IPS DF 6.9 (cell line): ENCODE measurements at regions not wholly inside any gene's neighbourhood (a gene's known extent, or its start where the extent isn't known, plus 50 kb on each side); places are given as distances from the start of the nearest gene placed in this dataset.

ENCODE experiments used
- DNase-seq: peaks from one replicate; pipeline ENCODE4 v3.0.0-alpha.2; 2013; ENCODE audit warnings: low read depth, low spot score
- H3K27ac ChIP-seq: one replicate; pipeline ENCODE4 v1.5.1; 2013; ENCODE audit warnings: low read length, control low read depth
- H3K27me3 ChIP-seq: 2 replicates; pipeline ENCODE4 v1.6.1; 2013; ENCODE audit warnings: mild to moderate bottlenecking, low read length; ENCODE audit not compliant: control insufficient read depth, insufficient read depth
- H3K36me3 ChIP-seq: 2 replicates; pipeline ENCODE4 v1.6.1; 2013; ENCODE audit warnings: low read length; ENCODE audit not compliant: control insufficient read depth, insufficient read depth
- H3K4me1 ChIP-seq: 2 replicates; pipeline ENCODE4 v1.6.1; 2013; ENCODE audit warnings: low read length; ENCODE audit not compliant: control insufficient read depth, insufficient read depth
- H3K4me3 ChIP-seq: 2 replicates; pipeline ENCODE4 v1.5.1; 2013; ENCODE audit warnings: mild to moderate bottlenecking, low read length
- H3K9me3 ChIP-seq: 2 replicates; pipeline ENCODE4 v1.6.1; 2013; ENCODE audit warnings: low read length, inconsistent platforms; ENCODE audit not compliant: control insufficient read depth, insufficient read depth
- WGBS: extraction: QIAGEN DNeasy Blood & Tissue Kit; methylation state at CpG from one replicate; pipeline ENCODE4 v1.1.7; 2013; ENCODE audit warnings: mixed read lengths, missing lambda C conversion rate; ENCODE audit not compliant: insufficient read length, insufficient coverage; 5-methylcytosine and 5-hydroxymethylcytosine counted together

DNA sequence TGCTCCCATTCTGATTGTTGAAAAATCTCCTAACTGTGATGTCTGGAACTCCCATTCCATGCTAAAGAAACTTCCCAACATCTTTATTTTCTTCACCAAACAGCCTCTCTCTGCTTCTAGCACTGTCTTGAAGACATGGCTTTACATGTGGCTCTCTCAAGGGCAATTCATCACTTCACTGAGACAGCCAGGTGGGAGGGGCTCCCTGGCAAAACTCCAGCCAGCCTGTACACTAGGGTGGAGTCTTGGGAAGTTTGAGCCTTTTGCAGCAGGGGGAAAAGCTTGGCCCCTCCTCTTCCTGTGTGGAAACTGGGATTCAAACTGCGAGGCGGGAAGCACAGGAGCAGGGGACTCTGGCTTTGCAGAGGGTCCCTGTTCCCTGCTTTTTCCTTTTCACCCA, 130.5 kb upstream of the TTC29 start:
- Histone ChIP-seq H3K4me3 (no peak overlapping the region), H3K36me3 (no peaks in the 10 kb centered on the region), H3K27me3 (no peaks in the 10 kb centered on the region), H3K27ac (no peak overlapping the region), H3K9me3 (no peaks in the 10 kb centered on the region), H3K4me1 (no peaks in the 10 kb centered on the region)
- no peak for DNase-seq
- no CpG with 5 or more reads among the region's 2 CpGs for WGBS

DNA sequence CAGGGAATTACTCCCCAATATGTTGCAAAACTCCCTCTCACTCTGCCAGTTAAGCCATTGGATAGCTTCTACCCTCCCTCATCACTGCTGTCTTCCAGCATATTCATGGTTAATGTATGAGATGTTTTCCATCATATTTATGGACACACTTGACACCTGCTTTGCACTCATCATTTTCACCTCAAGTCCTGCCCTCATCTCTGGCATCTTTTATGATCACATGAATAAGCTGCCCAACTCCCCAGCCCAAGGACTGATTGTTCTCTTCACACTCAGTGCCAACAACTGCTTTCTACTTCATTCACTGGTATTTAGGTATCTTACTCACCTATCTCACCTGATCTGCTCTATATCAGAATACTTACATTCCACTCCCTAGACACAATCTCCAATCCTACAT, 131.1 kb upstream of the TTC29 start:
- Histone ChIP-seq H3K9me3 (no peaks in the 10 kb centered on the region), H3K27me3 (no peaks in the 10 kb centered on the region), H3K4me1 (no peaks in the 10 kb centered on the region), H3K27ac (no peak overlapping the region), H3K4me3 (no peak overlapping the region), H3K36me3 (no peaks in the 10 kb centered on the region)
- no peak for DNase-seq

DNA sequence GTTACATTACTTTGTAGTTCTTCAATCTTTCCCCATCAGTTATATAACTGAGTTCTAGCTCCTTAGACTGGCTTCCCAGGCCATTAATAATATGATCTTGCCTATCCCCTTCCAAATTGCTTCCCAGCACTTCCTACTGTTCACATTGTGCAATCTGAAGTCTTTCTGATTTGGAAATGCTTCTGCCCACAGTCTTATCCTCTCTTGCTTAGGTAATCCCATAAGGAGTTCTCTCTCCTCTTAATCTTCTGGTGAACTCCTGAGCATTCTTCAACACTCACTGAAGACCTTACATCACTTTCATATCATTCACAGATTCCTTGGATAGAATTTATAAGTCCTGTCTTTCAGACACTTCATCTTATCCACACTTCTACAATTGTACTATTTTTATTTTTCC, 132.7 kb upstream of the TTC29 start:
- DNase-seq: no peak
- Histone ChIP-seq H3K36me3 (no peaks in the 10 kb centered on the region), H3K4me3 (no peak overlapping the region), H3K4me1 (no peaks in the 10 kb centered on the region), H3K27ac (no peak overlapping the region), H3K9me3 (no peaks in the 10 kb centered on the region), H3K27me3 (no peaks in the 10 kb centered on the region)

DNA sequence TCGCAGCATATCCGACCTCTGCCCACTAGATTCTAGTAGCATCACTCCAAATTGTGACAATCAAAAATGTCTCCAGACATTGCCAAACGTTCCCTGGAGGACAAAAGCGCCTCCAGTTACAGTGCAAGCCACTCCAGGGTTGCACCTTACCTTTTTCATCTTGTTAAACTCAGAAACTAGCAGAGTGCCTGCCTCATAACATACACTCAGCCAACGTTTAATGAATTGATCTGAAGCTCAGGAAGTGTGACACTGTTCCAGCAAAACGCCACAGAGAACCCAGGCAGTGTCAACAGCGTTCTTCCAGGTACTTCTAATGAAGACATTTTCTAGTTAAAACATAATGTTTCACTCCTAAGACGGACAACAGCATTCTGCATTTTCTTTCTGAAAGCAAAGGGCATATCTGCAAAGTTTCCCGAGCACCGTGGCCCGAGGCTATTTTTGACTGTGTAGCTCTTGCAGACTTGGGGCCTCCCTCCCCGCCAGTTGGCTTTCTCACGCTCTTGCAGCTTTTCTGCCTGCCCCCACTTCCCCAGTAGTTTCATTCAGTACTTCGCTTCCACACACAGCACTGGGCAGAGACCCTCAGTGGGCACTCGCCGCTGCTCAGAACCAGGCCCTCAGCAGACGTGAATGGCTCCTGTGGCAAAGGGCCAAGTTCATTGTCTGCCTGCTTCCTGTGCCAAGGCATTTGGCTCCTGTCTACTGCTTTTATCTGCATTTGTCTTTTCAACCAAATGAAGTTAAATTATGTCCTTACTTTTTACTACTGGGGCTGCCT, 133.4 kb upstream of the TTC29 start:
- Histone ChIP-seq H3K9me3 (no peaks in the 10 kb centered on the region), H3K4me1 (no peaks in the 10 kb centered on the region), H3K36me3 (no peaks in the 10 kb centered on the region), H3K27me3 (no peaks in the 10 kb centered on the region), H3K4me3 (no peak overlapping the region), H3K27ac (no peak overlapping the region)
- DNase-seq: no peak
- WGBS: no CpG with 5 or more reads among the region's 17 CpGs

DNA sequence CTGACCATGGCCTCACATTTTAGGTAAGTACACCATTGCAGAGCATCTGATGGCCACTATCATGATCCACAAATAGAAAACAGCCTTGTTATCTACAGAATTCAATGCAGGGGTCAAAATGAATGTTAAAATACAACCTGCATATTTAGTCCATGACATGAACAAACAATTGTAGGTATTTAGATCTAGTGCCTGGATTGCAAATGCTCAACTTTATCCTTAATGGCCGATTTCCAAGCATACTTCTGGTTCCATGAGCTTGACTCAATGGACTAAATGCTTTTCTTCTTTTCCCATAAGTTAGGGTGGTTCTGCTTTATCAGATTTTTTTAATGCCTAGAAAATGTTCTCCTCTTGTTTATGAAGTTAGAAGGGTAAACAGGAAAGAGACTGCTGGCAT, 139.2 kb upstream of the TTC29 start:
- H3K36me3 ChIP-seq: no peaks in the 10 kb centered on the region
- no CpG with 5 or more reads among the region's 1 CpG for WGBS
- no peaks in the 10 kb centered on the region for H3K27me3 ChIP-seq
- no peak for DNase-seq
- no peak overlapping the region for H3K27ac ChIP-seq
- H3K4me1 ChIP-seq: no peaks in the 10 kb centered on the region
- H3K4me3 ChIP-seq: no peak overlapping the region
- no peaks in the 10 kb centered on the region for H3K9me3 ChIP-seq

DNA sequence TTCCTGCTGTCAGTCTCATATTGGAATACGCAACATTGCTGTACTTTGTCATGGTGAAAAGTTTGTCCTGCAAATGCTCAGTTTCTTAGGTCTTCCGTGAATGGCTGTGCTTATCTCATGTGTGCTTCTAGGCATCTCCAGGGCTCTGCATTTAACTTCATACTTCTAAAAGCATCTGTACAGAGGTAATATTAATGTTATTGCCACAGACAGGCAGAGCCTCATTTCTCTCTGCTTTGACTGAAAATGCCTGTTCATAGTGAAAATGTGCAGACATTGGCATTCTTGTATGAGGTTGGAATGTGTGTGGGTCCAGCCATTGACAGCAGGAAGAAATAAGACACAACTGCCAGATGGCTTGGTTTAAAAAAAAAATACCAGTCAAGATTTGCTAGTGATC, 140.1 kb upstream of the TTC29 start:
- no peaks in the 10 kb centered on the region for H3K27me3 ChIP-seq
- no peaks in the 10 kb centered on the region for H3K36me3 ChIP-seq
- no peak overlapping the region for H3K27ac ChIP-seq
- no peak overlapping the region for H3K4me3 ChIP-seq
- H3K4me1 ChIP-seq: no peaks in the 10 kb centered on the region
- DNase-seq: no peak
- H3K9me3 ChIP-seq: no peaks in the 10 kb centered on the region
- WGBS: no CpG with 5 or more reads among the region's 2 CpGs

DNA sequence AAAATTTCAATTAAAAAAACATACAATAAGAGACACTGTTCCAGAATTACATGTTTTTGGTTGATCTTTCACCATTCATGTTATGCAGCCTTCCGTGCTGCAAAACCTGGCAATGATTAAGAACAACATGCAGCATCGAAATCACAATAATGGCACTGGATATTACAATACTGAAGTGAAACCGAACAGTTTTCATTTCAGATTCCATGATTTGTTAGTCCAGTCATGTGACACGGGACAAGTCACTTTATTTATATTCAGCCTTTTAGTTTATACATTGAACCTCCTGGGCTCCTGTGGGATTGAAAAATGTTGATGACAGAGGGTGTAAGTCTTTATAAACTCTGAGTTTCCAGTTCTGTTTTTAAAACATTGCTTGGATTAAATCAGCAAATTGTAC, 142.5 kb upstream of the TTC29 start:
- H3K27me3 ChIP-seq: no peaks in the 10 kb centered on the region
- no peak for DNase-seq
- H3K4me3 ChIP-seq: no peak overlapping the region
- H3K4me1 ChIP-seq: no peaks in the 10 kb centered on the region
- H3K36me3 ChIP-seq: no peaks in the 10 kb centered on the region
- no peak overlapping the region for H3K27ac ChIP-seq
- no peaks in the 10 kb centered on the region for H3K9me3 ChIP-seq
- no CpG with 5 or more reads among the region's 4 CpGs for WGBS

DNA sequence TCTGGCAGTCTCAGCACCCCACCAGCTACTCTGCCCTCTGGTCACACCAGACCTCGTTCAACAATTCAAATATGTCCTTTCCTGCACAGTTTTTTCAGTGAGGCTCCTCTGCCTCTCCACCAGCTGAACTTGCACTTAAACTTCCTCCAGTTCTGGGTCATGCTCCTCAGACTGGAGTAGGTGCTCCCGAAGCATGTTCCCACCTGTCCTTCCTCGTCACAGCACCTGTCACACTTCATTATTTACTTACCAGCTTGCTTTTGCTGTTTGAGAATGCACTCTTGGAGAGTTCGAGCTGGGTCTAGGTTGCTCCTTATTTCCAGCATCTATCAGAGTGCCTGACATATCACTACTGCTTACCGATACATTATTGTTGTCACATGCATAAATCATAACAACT, 144.8 kb upstream of the TTC29 start:
- Histone ChIP-seq H3K4me3 (no peak overlapping the region), H3K36me3 (no peaks in the 10 kb centered on the region), H3K27me3 (no peaks in the 10 kb centered on the region), H3K4me1 (no peaks in the 10 kb centered on the region), H3K27ac (no peak overlapping the region), H3K9me3 (no peaks in the 10 kb centered on the region)
- DNase-seq: no peak
- no CpG with 5 or more reads among the region's 5 CpGs for WGBS

DNA sequence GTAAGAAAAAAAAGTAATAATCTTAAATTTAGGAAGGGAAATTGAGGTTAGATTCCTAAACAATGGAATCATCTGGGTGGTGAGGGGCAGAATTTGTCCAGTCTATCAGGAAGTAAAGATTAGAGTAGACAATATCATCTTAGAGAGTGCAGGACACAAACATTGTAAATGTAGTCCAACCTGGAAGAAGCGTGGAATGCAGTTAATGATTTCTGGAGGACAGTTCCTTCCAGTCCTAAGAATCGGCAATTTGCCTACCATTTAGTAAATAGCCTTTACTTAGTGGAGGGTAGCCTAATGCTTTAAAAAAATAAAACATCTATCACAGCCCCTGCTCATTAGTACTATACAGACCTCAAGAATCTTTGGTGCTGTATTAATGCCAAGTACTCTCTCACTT, 147.5 kb upstream of the TTC29 start:
- Histone ChIP-seq H3K27ac (no peak overlapping the region), H3K9me3 (no peaks in the 10 kb centered on the region), H3K36me3 (no peaks in the 10 kb centered on the region), H3K27me3 (no peaks in the 10 kb centered on the region), H3K4me3 (no peak overlapping the region), H3K4me1 (no peaks in the 10 kb centered on the region)
- WGBS: no CpG with 5 or more reads among the region's 2 CpGs
- no peak for DNase-seq

DNA sequence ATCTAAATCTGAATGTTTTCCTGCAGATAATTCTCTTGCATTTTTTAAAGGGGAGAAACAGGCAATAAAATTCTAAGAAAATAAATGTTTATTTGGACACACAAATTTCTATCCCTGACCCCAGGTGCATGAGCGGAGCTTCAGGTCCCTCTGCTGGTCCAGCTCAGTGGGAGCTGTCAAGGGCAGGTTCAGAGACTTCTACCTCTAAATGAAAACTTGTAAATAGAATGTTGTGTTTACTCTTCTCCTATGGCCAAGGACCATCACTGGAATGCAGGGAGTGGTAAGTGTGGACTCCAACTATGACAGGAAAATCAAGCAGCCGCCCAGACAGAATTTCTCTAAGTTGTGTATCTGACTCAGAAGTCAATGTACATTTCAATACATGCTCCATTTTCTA, 148.6 kb upstream of the TTC29 start:
- Histone ChIP-seq H3K4me1 (no peaks in the 10 kb centered on the region), H3K36me3 (no peaks in the 10 kb centered on the region), H3K27ac (no peak overlapping the region), H3K9me3 (no peaks in the 10 kb centered on the region), H3K4me3 (no peak overlapping the region), H3K27me3 (no peaks in the 10 kb centered on the region)
- no CpG with 5 or more reads among the region's 2 CpGs for WGBS
- no peak for DNase-seq
